Trophoblast cell (in vitro differentiated cells and primary cell): ENCODE measurements at regions not wholly inside any gene's neighbourhood (a gene's known extent, or its start where the extent isn't known, plus 50 kb on each side); places are given as distances from the start of the nearest gene placed in this dataset.

ENCODE experiments used
- DNase-seq, 2 donors: peaks; one replicate each; pipeline ENCODE4 v3.0.0-alpha.2; 2016
- H2AFZ ChIP-seq: 2 replicates; pipeline ENCODE4 v1.6.1; 2013; ENCODE audit warnings: low read length, moderate library complexity, mild to moderate bottlenecking; ENCODE audit not compliant: insufficient read depth, poor library complexity
- H2AK5ac ChIP-seq: 2 replicates; pipeline ENCODE4 v1.6.1; 2013; ENCODE audit warnings: mild to moderate bottlenecking, low read length
- H2BK120ac ChIP-seq: 2 replicates; pipeline ENCODE4 v1.6.1; 2013; ENCODE audit warnings: low read length, mild to moderate bottlenecking, moderate library complexity; ENCODE audit not compliant: insufficient read depth, poor library complexity
- H2BK12ac ChIP-seq: 2 replicates; pipeline ENCODE4 v1.6.1; 2013; ENCODE audit warnings: mild to moderate bottlenecking, low read length, moderate library complexity
- H2BK5ac ChIP-seq: 2 replicates; pipeline ENCODE4 v1.6.1; 2013; ENCODE audit warnings: low read length, low read depth, moderate library complexity, mild to moderate bottlenecking; ENCODE audit not compliant: poor library complexity
- H3K14ac ChIP-seq: 2 replicates; pipeline ENCODE4 v1.6.1; 2013; ENCODE audit warnings: mild to moderate bottlenecking, low read length
- H3K18ac ChIP-seq: 2 replicates; pipeline ENCODE4 v1.6.1; 2013; ENCODE audit warnings: mild to moderate bottlenecking, low read length
- H3K23ac ChIP-seq: 2 replicates; pipeline ENCODE4 v1.6.1; 2013; ENCODE audit warnings: low read length
- H3K27ac ChIP-seq: 2 replicates; pipeline ENCODE4 v1.5.1; 2013; ENCODE audit warnings: low read depth, mild to moderate bottlenecking, inconsistent platforms, low read length, moderate library complexity
- H3K27me3 ChIP-seq: 2 replicates; pipeline ENCODE4 v1.6.1; 2013; ENCODE audit warnings: inconsistent platforms, mild to moderate bottlenecking, low read length, moderate library complexity; ENCODE audit not compliant: insufficient read depth
- H3K36me3 ChIP-seq, 2 experiments: 1 replicate in 1 of 2; 2 replicates in 1 of 2; pipeline ENCODE4 v1.6.1; 2013; ENCODE audit warnings: low read length in 2 of 2, mild to moderate bottlenecking in 2 of 2, moderate library complexity in 1 of 2; ENCODE audit not compliant: insufficient read depth in 2 of 2, control insufficient read depth in 1 of 2
- H3K4ac ChIP-seq: 2 replicates; pipeline ENCODE4 v1.6.1; 2013; ENCODE audit warnings: low read depth, mild to moderate bottlenecking, low read length, moderate library complexity
- H3K4me1 ChIP-seq, 2 experiments: 1 replicate in 1 of 2; 2 replicates in 1 of 2; pipeline ENCODE4 v1.6.1; 2013; ENCODE audit warnings: low read length in 2 of 2, mild to moderate bottlenecking in 2 of 2, moderate library complexity in 1 of 2; ENCODE audit not compliant: insufficient read depth in 2 of 2, control insufficient read depth in 1 of 2
- H3K4me2 ChIP-seq: 2 replicates; pipeline ENCODE4 v1.6.1; 2013; ENCODE audit warnings: inconsistent platforms, mild to moderate bottlenecking, low read length, moderate library complexity
- H3K4me3 ChIP-seq: 2 replicates; pipeline ENCODE4 v1.5.1; 2013; ENCODE audit warnings: mild to moderate bottlenecking, low read depth, low read length, inconsistent platforms
- H3K79me1 ChIP-seq: one replicate; pipeline ENCODE4 v1.6.1; 2013; ENCODE audit warnings: low read length
- H3K79me2 ChIP-seq: 2 replicates; pipeline ENCODE4 v1.6.1; 2013; ENCODE audit warnings: low read length, mild to moderate bottlenecking; ENCODE audit not compliant: control insufficient read depth, insufficient read depth, poor library complexity
- H3K9ac ChIP-seq: 2 replicates; pipeline ENCODE4 v1.6.1; 2013; ENCODE audit warnings: mild to moderate bottlenecking, low read length
- H3K9me3 ChIP-seq: 2 replicates; pipeline ENCODE4 v1.6.1; 2013; ENCODE audit warnings: low read depth, mild to moderate bottlenecking, control low read depth, inconsistent platforms, low read length; ENCODE audit not compliant: insufficient read depth
- H4K12ac ChIP-seq: 2 replicates; pipeline ENCODE4 v1.6.1; 2013; ENCODE audit warnings: low read depth, mild to moderate bottlenecking, low read length, moderate library complexity
- H4K8ac ChIP-seq: 2 replicates; pipeline ENCODE4 v1.6.1; 2013; ENCODE audit warnings: low read depth, mild to moderate bottlenecking, low read length, moderate library complexity
- H4K91ac ChIP-seq: one replicate; pipeline ENCODE4 v1.6.1; 2013; ENCODE audit warnings: low read depth, mild to moderate bottlenecking, low read length, moderate library complexity
- whole genome bisulfite sequencing: extraction: QIAGEN DNeasy Blood & Tissue Kit; methylation state at CpG from one replicate; pipeline ENCODE4 v1.1.7; 2013; ENCODE audit warnings: missing lambda C conversion rate; ENCODE audit not compliant: insufficient read length, insufficient coverage; ENCODE audit errors: extremely low coverage; 5-methylcytosine and 5-hydroxymethylcytosine counted together

DNA sequence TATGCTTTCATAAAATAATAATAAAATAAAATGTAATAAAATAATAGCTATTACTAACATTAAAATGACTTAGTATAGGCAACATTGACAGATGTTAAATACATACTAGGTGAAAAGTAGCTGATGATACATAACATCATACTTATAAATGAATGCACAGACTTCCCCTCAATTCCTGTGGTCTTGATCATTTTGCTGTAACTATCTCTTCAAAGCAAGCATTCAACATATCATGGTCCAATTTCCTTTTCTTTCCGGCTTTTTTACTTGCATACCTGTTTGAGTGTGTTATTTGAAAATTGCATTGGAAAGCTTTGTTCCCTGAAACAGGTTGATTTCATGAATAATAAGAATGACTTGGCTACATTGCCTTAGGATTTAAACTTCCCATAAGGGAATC is 309.3 kb downstream of the HDGFL1 start:
- Histone ChIP-seq H3K9me3 (no peaks in the 10 kb centered on the region), H3K4me3 (no peak overlapping the region), H4K91ac (no peak overlapping the region), H3K4ac (no peak overlapping the region), H3K23ac (no peak overlapping the region), H3K79me2 (no peaks in the 10 kb centered on the region), H3K4me2 (no peak overlapping the region), H3K4me1 (peaks cover 2 to 6% of the 10 kb centered on the region in 2 experiments), H3K36me3 (no peaks in the 10 kb centered on the region), H2BK5ac (no peak overlapping the region), H4K8ac (no peak overlapping the region), H4K12ac (no peak overlapping the region), H3K14ac (no peak overlapping the region), H2AK5ac (no peak overlapping the region), H2BK120ac (no peak overlapping the region), H3K79me1 (peaks cover 4% of the 10 kb centered on the region), H2AFZ (no peak overlapping the region), H3K27me3 (no peaks in the 10 kb centered on the region), H3K9ac (no peak overlapping the region), H3K18ac (no peak overlapping the region), H2BK12ac (no peak overlapping the region), H3K27ac (no peak overlapping the region)
- WGBS = no CpG with 5 or more reads among the region's 1 CpG
- DNase-seq = peak in 1 of 2 donors; percentile 42

DNA sequence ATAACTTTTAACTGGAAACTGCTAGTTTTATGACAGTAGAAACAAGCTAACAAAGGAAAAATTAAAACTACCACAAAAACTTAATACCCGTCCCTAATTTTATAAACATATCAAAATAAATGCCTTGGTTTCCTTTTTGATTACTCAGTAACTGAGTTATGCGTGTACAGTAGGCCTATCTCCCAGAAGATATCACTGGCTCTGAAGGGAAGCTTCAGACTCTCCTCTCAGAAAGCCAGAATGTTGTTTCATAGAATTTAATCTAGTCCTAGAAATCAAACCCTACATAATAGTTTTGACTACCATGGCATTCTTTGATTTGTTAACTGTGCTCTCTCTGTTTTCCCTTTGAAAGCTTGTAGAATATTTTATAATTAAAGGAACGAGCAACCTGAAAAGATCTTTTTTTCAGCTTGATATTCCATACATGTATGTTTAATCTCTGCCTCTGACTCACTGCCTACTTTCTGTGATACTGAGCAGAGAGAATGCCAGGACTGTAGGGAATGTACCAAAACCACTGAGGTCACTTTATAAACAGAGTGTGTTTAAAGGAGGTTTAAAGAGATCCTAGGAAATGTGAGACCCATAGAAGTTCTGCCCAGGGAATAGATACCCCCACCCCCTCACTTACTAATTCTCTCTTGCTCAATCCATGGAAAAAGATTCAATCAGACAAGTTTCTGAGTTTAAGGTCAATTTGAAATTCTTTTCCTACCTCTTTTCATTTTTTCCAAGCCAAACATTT is 311.5 kb downstream of the HDGFL1 start:
- H2BK12ac ChIP-seq = no peak overlapping the region
- H3K18ac ChIP-seq = no peak overlapping the region
- H4K8ac ChIP-seq = no peak overlapping the region
- no peak overlapping the region for H4K12ac ChIP-seq
- H3K79me1 ChIP-seq = peaks cover 4% of the 10 kb centered on the region
- no peaks in the 10 kb centered on the region for H3K27me3 ChIP-seq
- H3K79me2 ChIP-seq = no peaks in the 10 kb centered on the region
- WGBS = no CpG with 5 or more reads among the region's 3 CpGs
- H3K14ac ChIP-seq = no peak overlapping the region
- H3K27ac ChIP-seq = peak overlapping the region; percentile 83
- DNase-seq = peak; percentile 33 to 86
- H3K4me3 ChIP-seq = no peak overlapping the region
- no peak overlapping the region for H3K4me2 ChIP-seq
- no peaks in the 10 kb centered on the region for H3K9me3 ChIP-seq
- H3K4ac ChIP-seq = no peak overlapping the region
- no peak overlapping the region for H3K9ac ChIP-seq
- H2AK5ac ChIP-seq = no peak overlapping the region
- no peak overlapping the region for H2BK120ac ChIP-seq
- H3K36me3 ChIP-seq = no peaks in the 10 kb centered on the region
- no peak overlapping the region for H2AFZ ChIP-seq
- H3K23ac ChIP-seq = no peak overlapping the region
- H4K91ac ChIP-seq = no peak overlapping the region
- H3K4me1 ChIP-seq = peaks cover 2 to 6% of the 10 kb centered on the region in 2 experiments
- no peak overlapping the region for H2BK5ac ChIP-seq

DNA sequence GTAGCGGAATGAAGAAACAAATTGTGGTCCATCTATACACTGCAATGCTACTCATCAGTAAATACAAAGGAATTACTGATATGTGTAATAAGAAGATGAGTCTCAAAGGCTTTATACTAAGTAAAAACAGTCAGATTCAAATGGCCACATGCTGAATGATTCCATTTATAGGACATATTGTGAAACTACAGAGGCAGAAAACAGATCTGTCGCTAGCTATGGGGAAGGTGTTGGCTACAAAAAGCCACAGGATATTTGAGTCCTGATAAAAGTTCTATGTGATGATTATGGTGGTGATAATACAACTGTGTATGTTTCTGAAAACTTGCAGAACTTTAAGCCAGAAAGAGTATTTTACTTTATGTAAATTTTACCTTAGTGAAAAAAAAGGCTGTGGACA is 313.2 kb downstream of the HDGFL1 start:
- Histone ChIP-seq H3K9ac (no peak overlapping the region), H3K4me1 (peaks cover 2 to 6% of the 10 kb centered on the region in 2 experiments)
- no CpG with 5 or more reads among the region's 2 CpGs for WGBS

DNA sequence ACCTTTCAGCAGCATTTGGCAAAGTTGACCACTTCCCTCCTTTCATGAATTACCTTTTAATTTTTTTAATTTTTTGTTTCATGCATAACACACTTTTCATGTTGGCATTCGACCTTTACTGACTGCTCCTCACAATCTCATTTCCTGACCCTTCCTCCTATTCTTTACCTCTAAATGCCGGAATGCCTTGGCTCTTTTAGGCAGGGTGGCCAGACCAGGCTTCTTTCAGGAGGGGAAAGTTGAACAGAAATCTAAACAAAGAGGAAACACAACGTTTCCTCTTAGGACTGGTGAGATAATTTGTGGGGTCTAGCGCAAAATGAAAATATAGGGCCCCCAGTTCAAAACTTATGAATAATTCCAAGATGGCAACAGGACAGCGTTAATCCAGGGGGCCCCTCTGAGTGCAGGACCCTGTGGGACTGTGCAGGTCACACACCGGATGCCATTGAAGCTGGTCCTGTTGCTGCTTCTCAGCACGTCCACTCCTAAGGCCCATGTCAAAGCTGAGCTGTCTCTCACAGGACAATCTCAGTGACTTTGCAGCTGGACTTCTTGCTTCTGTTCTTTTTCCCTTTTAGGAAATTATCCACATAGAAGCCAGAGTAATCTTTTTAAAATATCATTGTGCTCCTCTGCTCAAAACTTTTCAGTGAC is 313.8 kb downstream of the HDGFL1 start:
- no peaks in the 10 kb centered on the region for H3K9me3 ChIP-seq
- no peak overlapping the region for H3K18ac ChIP-seq
- H3K23ac ChIP-seq = no peak overlapping the region
- no peak overlapping the region for H3K14ac ChIP-seq
- H3K27ac ChIP-seq = no peak overlapping the region
- no peak overlapping the region for H2AK5ac ChIP-seq
- no peak overlapping the region for H3K4me3 ChIP-seq
- no peak overlapping the region for H4K91ac ChIP-seq
- H3K27me3 ChIP-seq = no peaks in the 10 kb centered on the region
- no CpG with 5 or more reads among the region's 7 CpGs for WGBS
- H3K79me1 ChIP-seq = peaks cover 2% of the 10 kb centered on the region
- no peak overlapping the region for H2BK5ac ChIP-seq
- no peaks in the 10 kb centered on the region for H3K36me3 ChIP-seq
- H2BK120ac ChIP-seq = peak overlapping the region; percentile 64
- H2BK12ac ChIP-seq = peak overlapping the region; percentile 55
- no peak overlapping the region for H4K12ac ChIP-seq
- H3K4ac ChIP-seq = no peak overlapping the region
- no peak overlapping the region for H3K9ac ChIP-seq
- no peak overlapping the region for H2AFZ ChIP-seq
- peak overlapping the region; percentile 25 for H4K8ac ChIP-seq
- H3K79me2 ChIP-seq = no peaks in the 10 kb centered on the region
- H3K4me2 ChIP-seq = no peak overlapping the region
- H3K4me1 ChIP-seq = peaks cover 2 to 5% of the 10 kb centered on the region in 2 experiments
- no peak for DNase-seq

More for the DNA sequence above, 313.2 kb downstream of the HDGFL1 start:
- Histone ChIP-seq H3K4ac (no peak overlapping the region), H3K23ac (no peak overlapping the region), H3K4me3 (no peak overlapping the region), H2AFZ (no peak overlapping the region), H3K4me2 (no peak overlapping the region), H2BK12ac (no peak overlapping the region), H4K91ac (no peak overlapping the region), H3K36me3 (no peaks in the 10 kb centered on the region), H3K79me2 (no peaks in the 10 kb centered on the region), H4K8ac (no peak overlapping the region), H3K27me3 (no peaks in the 10 kb centered on the region), H3K79me1 (peaks cover 2% of the 10 kb centered on the region), H3K27ac (no peak overlapping the region), H3K18ac (no peak overlapping the region), H3K14ac (no peak overlapping the region), H2AK5ac (no peak overlapping the region), H4K12ac (no peak overlapping the region), H2BK120ac (no peak overlapping the region), H3K9me3 (no peaks in the 10 kb centered on the region), H2BK5ac (no peak overlapping the region)
- DNase-seq = no peak
